ENCODE measurements at regions not wholly inside any gene's neighbourhood (a gene's known extent, or its start where the extent isn't known, plus 50 kb on each side); places are given as distances from the start of the nearest gene placed in this dataset.
"Not testable (repeated sequence)": the region's sequence is repeated elsewhere in the genome, so short reads cannot be mapped to it uniquely, and the experiment has no call there.

- DNase-seq = no peak
These were observed 240.5 kb downstream of the GADD45G start for GRCh38 chr9:89845321-89845720.

GRCh38 chr9:89845862-89846261 lies 241.1 kb downstream of the GADD45G start:
- no peak for DNase-seq

GRCh38 chr9:89848060-89849040 lies 243.5 kb downstream of the GADD45G start:
- DNase-seq = no peak

- no peak for DNase-seq
These were observed 244.3 kb downstream of the GADD45G start for GRCh38 chr9:89849096-89849495.

GRCh38 chr9:89850153-89850552 lies 245.3 kb downstream of the GADD45G start:
- no peak for DNase-seq

- no peak for DNase-seq
These were observed 246.0 kb downstream of the GADD45G start for GRCh38 chr9:89850631-89851325.

GRCh38 chr9:89853161-89853560 lies 248.3 kb downstream of the GADD45G start:
- no peak for DNase-seq

- DNase-seq = no peak
These were observed 249.1 kb downstream of the GADD45G start for GRCh38 chr9:89853931-89854330.

GRCh38 chr9:89854715-89855475 lies 250.1 kb downstream of the GADD45G start:
- DNase-seq = no peak

- DNase-seq = not testable (repeated sequence)
These were observed 251.5 kb downstream of the GADD45G start for GRCh38 chr9:89856296-89856695.

- not testable (repeated sequence) for DNase-seq
These were observed 252.1 kb downstream of the GADD45G start for GRCh38 chr9:89856950-89857349.

GRCh38 chr9:89859842-89860241 lies 255.0 kb downstream of the GADD45G start:
- not testable (repeated sequence) for DNase-seq

- not testable (repeated sequence) for DNase-seq
These were observed 256.6 kb downstream of the GADD45G start for GRCh38 chr9:89861371-89861770.

GRCh38 chr9:89862316-89862715 lies 257.5 kb downstream of the GADD45G start:
- DNase-seq = no peak

- no peak for DNase-seq
These were observed 258.3 kb downstream of the GADD45G start for GRCh38 chr9:89863141-89863540.

GRCh38 chr9:89863837-89864236 lies 259.0 kb downstream of the GADD45G start:
- no peak for DNase-seq

- no peak for DNase-seq
These were observed 259.4 kb downstream of the GADD45G start for GRCh38 chr9:89864257-89864656.

GRCh38 chr9:89864731-89865130 lies 259.9 kb downstream of the GADD45G start:
- DNase-seq = no peak

GRCh38 chr9:89865357-89865756 lies 260.5 kb downstream of the GADD45G start:
- DNase-seq = no peak

- DNase-seq = no peak
These were observed 261.2 kb downstream of the GADD45G start for GRCh38 chr9:89865981-89866380.

GRCh38 chr9:89866701-89867100 lies 261.9 kb downstream of the GADD45G start:
- no peak for DNase-seq

GRCh38 chr9:89868100-89868499 lies 263.3 kb downstream of the GADD45G start:
- no peak for DNase-seq

All from CD4-positive, alpha-beta T cell treated with Interleukin-15 for 1 hour (primary cell).